HG03066 (cell line): ENCODE measurements at regions not wholly inside any gene's neighbourhood (a gene's known extent, or its start where the extent isn't known, plus 50 kb on each side); places are given as distances from the start of the nearest gene placed in this dataset.
"Not testable (repeated sequence)": the region's sequence is repeated elsewhere in the genome, so short reads cannot be mapped to it uniquely, and the experiment has no call there.

Experiments
- ATAC-seq: cut with Tn5 transposase; IDR thresholded peaks from one replicate; pipeline ENCODE4 v1.9.1; 2021; ENCODE audit warnings: low read depth; ENCODE audit not compliant: unreplicated experiment

DNA sequence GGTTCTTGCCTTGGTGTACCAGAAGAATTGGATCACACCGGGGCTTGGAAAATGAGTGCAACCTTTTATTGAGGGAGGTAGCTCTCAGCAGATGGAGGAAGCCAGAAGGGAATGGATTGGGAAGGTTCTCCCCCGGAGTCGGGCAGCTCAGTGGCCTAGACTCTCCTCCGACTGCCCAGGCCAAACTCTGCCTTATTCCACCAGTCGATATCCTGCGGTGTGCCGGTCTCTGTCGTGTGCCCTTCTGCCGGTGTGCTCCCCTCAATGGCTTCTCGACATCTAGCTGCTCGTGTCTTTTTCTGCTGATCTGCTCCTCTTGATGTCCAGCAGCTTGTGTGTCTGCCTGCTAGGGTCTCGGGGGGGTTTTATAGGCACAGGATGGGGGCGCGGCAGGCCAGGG lies 87.4 kb upstream of the CCL21 start:
- ATAC-seq, result no peak

DNA sequence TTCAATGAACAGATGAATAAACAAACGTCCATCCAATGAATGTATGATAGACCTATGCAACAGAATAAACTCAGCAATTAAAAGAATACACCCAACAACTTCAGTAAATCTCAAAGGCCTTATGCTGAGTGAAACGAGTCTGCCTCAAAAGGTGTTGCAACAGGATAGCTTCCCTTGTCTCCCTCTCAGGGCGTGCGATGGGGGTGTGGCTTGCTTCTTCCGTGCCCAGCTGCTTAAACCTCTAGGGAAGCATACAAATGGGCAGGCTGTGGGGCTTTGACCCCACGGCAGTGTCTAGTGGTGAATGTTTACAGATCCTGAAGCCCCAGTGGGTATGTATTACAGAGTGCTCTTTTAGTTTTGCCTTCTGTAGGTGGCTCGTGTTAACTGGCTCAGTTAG lies 87.0 kb upstream of the CCL21 start:
- ATAC-seq, result no peak

DNA sequence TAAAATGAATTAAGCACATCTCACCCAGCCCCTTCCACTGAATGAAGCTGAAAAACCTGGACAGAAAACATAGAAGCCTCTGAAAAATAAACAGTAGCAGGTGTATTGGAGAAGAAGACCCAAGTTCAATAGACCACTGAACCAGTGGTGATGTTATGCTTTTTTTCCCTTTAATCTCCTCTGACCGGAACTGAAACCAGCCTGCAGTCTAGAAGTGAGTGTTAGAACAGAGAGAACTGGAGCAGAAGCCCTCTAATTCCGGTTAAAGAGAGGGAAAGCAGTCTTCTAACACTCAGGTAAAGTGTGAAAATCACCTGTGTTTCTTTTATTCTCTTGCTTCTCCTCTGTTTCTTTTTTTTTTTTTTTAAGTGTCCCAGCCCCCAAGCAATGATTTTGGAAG lies 83.5 kb upstream of the CCL21 start:
- no peak for ATAC-seq

DNA sequence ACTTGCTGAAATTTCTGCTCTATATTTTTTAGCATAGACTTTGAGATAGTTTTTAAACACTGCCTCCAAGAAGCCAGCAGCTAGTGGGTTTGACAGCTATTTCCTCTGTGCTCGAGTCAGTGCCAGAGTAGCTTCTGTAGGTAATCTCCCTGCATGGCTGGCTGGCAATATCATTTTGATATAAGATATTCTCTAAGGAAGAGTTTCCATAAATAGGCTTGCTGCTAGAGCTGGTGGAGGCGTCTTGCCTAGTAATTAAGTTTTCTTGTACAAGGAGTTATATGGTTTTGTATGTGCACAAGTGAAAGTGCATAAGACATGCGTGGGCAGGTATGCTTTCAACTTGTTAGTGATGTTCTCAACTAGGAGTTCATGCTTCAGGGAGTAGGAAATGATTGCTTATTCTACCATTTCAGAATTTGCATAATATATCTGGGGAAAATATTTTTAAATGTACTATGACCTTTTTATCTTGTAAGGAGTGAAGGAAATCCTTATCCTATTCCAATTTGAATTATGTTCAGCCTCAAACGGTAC lies 74.1 kb upstream of the CCL21 start:
- no peak for ATAC-seq

DNA sequence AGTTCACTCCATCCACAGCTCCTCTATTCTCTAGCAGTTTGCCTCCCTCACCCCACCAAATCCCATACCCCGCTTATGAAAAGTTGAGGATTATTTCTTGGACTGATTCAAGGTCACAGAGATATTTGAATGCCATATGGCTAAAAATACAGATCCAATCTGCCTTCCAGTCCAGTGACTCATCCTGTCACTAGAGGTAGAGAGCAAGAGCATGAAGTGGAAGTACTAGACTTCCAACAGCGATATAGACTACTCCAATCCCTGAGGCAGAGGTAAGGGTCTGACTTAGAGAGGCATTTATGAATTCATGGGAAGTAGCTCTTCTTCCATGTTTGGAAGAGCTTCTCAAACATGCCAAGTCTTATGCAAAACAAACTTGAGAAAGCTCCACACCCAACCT lies 72.4 kb upstream of the CCL21 start:
- no peak for ATAC-seq

DNA sequence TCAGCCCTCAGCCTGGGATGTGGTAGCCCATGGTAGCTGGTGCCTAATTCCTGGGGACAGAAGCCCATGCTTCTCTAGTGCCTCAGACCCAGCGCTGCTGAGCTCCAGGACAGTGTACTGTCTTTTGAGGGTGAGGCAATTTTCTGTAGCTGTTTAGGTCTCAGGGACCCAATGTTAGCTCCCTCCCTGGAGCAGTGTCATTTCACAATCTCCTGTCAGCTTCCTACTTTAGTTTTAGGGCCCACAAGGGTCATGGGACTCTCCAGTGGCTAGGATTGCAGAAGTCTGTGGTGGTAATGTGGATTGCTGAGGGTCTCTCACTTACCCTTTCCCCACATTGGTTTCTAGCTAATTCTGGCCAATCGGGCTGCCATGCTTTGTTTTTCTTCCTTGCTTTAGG lies 67.7 kb upstream of the CCL21 start:
- ATAC-seq, result no peak

DNA sequence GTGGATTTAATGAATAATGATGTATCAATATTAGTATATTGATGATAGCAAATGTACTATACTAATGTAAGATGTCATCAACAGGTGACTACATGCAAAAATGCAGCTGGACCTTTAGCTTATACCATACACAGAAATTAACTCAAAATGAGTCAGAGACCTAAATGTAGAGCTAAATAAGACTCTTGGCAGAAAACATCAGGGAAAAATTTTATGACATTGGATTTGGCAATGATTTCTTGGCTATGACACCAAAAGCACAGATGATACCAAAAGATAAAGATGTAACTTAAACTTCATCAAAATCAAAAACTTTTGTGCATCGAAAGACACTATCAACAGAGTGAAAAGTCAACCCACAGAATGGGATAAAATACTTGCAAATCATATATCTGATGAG lies 64.0 kb upstream of the CCL21 start:
- no peak for ATAC-seq

DNA sequence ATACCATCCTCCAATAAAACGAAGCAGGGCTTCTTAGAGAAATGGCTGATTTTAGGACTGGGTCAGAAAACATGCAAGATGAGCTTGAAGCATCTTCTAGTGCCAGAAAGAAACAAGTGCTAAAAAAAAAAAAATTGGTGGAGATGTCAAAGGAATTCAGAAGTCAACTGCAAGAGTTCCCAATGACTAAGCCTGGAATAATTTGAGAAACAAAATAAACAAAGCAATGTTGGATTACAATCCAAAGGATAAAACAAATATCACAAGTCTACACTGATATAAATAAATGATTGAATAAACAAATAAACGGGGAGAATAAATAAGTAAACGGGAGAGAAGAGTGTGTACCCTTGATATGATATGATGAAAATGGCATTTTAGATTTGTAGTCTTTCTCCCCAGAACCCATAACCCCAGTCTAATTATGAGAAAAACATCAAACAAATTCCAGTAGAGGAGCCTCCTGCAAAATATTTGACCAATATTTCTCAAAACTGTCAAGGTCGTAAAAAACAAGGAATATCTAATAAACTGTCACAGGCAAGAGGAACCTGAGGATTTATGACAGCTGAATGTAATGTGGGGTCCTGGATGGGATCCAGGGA lies 63.5 kb upstream of the CCL21 start:
- ATAC-seq, result no peak

DNA sequence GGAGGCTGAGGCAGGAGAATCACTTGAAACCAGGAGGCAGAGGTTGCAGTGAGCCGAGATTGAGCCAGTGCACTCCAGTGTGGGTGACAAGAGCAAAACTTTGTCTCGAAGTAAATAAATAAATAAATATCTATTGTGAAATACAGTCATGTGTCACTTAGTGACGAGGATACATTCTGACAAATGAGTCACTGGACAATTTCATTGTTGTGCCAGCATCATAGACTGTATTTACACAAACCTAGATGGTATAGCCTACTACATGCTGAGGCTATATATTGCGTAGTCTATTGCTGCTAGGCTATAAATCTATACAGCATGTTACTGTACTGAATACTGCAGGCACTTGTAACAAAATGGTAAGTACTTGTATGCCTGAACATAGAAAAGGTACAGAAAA lies 61.1 kb upstream of the CCL21 start:
- no peak for ATAC-seq

DNA sequence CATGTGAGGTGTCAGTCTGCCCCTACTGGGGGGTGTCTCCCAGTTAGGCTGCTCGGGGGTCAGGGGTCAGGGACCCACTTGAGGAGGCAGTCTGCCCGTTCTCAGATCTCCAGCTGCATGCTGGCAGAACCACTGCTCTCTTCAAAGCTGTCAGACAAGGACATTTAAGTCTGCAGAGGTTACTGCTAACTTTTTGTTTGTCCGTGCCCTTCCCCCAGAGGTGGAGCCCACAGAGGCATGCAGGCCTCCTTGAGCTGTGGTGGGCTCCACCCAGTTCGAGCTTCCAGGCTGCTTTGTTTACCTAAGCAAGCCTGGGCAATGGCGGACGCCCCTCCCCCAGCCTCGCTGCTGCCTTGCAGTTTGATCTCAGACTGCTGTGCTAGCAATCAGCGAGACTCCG lies 57.2 kb upstream of the CCL21 start:
- not testable (repeated sequence) for ATAC-seq

DNA sequence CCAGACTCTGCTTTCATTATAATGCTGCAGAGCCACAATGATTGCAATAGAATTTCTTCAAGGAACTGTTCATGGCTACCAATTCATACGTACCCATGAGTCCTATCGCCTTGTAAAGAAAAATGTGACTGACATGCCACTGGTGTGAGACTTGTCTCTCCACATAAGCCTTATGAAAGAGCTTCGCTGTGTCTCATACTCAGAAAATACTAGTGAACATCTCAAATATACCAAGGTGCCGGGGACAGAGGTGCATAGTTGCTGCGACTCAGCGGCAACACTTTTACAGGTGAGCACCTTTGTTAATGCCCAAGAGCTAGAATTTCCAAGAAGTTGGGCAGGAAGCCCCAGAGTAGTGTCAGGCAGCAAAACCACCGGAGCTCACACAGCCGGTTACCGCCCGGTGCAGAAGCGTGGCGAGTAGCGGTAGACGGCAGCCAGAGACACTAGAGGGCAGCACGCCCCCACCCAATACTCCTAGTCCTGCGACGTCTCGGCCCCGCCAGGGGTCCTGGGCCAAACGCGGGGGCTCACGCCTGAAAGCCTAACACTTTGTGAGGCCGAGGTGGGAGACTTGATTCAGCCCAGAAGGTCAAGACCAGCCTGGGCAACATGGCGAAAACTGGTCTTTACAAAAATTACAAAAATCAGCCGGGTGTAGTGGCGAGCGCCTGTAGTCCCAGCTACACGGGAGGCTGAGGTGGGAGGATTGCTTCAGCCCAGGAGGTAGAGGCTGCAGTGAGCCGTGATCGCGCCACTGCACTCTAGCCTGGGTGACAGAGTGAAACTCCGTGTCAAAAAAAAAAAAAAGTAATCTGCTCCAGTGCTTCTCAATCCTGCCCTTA lies 50.5 kb upstream of the CCL21 start:
- ATAC-seq, result not testable (repeated sequence)
